Head of caudate nucleus (tissue), 42 donors: ENCODE measurements at regions not wholly inside any gene's neighbourhood (a gene's known extent, or its start where the extent isn't known, plus 50 kb on each side); places are given as distances from the start of the nearest gene placed in this dataset.
A peak's percentile ranks its signal among the peaks of the same experiment; 100 is the strongest.

ENCODE experiments used
- DNase-seq, 42 donors: peaks; one replicate each; pipeline versions ENCODE4 v3.0.0 to v3.0.0-alpha.2; 2020 to 2021; ENCODE audit warnings: mixed read lengths in 7 of 42
- intact Hi-C: fragments of 100-400 bp; cut with DNase I; formaldehyde crosslinking; loops from one replicate; pipeline ENCODE4 v1.15.0; 2022

GRCh38 chr19:31402529-31403316 is 53.5 kb upstream of the TSHZ3 start:
- intact Hi-C loops = no loop called here
- no peak for DNase-seq

- intact Hi-C loops = no loop called here
- no peak for DNase-seq
Measured at GRCh38 chr19:31406106-31406505, 56.9 kb upstream of the TSHZ3 start.

- DNase-seq = no peak
- intact Hi-C loops = no loop called here
Measured at GRCh38 chr19:31408460-31409124, 59.4 kb upstream of the TSHZ3 start.

- intact Hi-C loops = no loop called here
- no peak for DNase-seq
Measured at GRCh38 chr19:31413353-31413752, 64.1 kb upstream of the TSHZ3 start.

- no peak for DNase-seq
- intact Hi-C loops = no loop called here
Measured at GRCh38 chr19:31415322-31415721, 66.1 kb upstream of the TSHZ3 start.

- DNase-seq = no peak
- intact Hi-C loops = no loop called here
Measured at GRCh38 chr19:31416548-31416947, 67.3 kb upstream of the TSHZ3 start.

GRCh38 chr19:31418055-31418454 is 68.8 kb upstream of the TSHZ3 start:
- DNase-seq = no peak
- intact Hi-C loops = no loop called here

GRCh38 chr19:31418692-31419430 is 69.6 kb upstream of the TSHZ3 start:
- DNase-seq = no peak

GRCh38 chr19:31419871-31420445 is 70.7 kb upstream of the TSHZ3 start:
- DNase-seq = no peak
- intact Hi-C loops = no loop called here

More at GRCh38 chr19:31418692-31419430, 69.6 kb upstream of the TSHZ3 start:
- intact Hi-C loops = no loop called here

- intact Hi-C loops = no loop called here
- no peak for DNase-seq
Measured at GRCh38 chr19:31421082-31421481, 71.8 kb upstream of the TSHZ3 start.

GRCh38 chr19:31421856-31422255 is 72.6 kb upstream of the TSHZ3 start:
- intact Hi-C loops = no loop called here
- peak in 2 of 42 donors; percentile 18 to 26 for DNase-seq

GRCh38 chr19:31423896-31424295 is 74.7 kb upstream of the TSHZ3 start:
- intact Hi-C loops = no loop called here
- DNase-seq = no peak

- intact Hi-C loops = no loop called here
- no peak for DNase-seq
Measured at GRCh38 chr19:31424861-31425620, 75.8 kb upstream of the TSHZ3 start.

GRCh38 chr19:31427857-31428256 is 78.6 kb upstream of the TSHZ3 start:
- intact Hi-C loops = no loop called here
- no peak for DNase-seq

GRCh38 chr19:31430381-31430780 is 81.1 kb upstream of the TSHZ3 start:
- intact Hi-C loops = no loop called here
- DNase-seq = no peak

GRCh38 chr19:31432201-31432810 is 83.1 kb upstream of the TSHZ3 start:
- intact Hi-C loops = no loop called here
- no peak for DNase-seq

- intact Hi-C loops = no loop called here
- DNase-seq = no peak
Measured at GRCh38 chr19:31436121-31436776, 87.0 kb upstream of the TSHZ3 start.
